Endothelial cell of umbilical vein (primary cell): ENCODE measurements at regions not wholly inside any gene's neighbourhood (a gene's known extent, or its start where the extent isn't known, plus 50 kb on each side); places are given as distances from the start of the nearest gene placed in this dataset.

Experiments used
- BruUV-seq: library from RNA; stranded (reverse); fragments of 400-500 nt; replicated peaks from 2 replicates; lab custom pipeline; 2021; lab: Mats Ljungman, UMichigan
- CTCF ChIA-PET: fragments of 300-600, 350-600 bp; sonication (Branson Sonifier 250); formaldehyde crosslinking; loops from one replicate; lab custom pipeline; 2021; ENCODE audit warnings: antibody characterized with exemption, inconsistent platforms; lab: Charles Lee
- POLR2A ChIA-PET: fragments of 300-600, 350-600 bp; sonication (Branson Sonifier 250); formaldehyde crosslinking; loops from one replicate; lab custom pipeline; 2021; ENCODE audit warnings: antibody characterized with exemption, inconsistent platforms; lab: Charles Lee
- DNase-seq: peaks from one replicate; pipeline ENCODE4 v3.0.0-alpha.2; 2011; ENCODE audit warnings: low read depth, low spot score
- FAIRE-seq: peaks from 2 replicates; lab custom pipeline; 2011; peaks lifted over from hg19 to GRCh38; lab: Jason Lieb, UNC
- H2AFZ ChIP-seq: 2 replicates; pipeline ENCODE4 v1.6.0; 2012; ENCODE audit warnings: low read depth, low read length, control low read depth, inconsistent platforms
- H3K27ac ChIP-seq: 2 replicates; pipeline ENCODE4 v1.5.1; 2011; ENCODE audit warnings: low read depth, mild to moderate bottlenecking, control low read depth, low read length, moderate library complexity; ENCODE audit not compliant: insufficient read depth
- H3K27me3 ChIP-seq, 2 experiments: 2 replicates each; pipeline versions ENCODE4 v1.6.0 to v1.6.1; 2011; ENCODE audit warnings: low read length in 2 of 2, mixed read lengths in 1 of 2; ENCODE audit not compliant: control insufficient read depth in 2 of 2, insufficient read depth in 2 of 2
- H3K36me3 ChIP-seq, 2 experiments: 2 replicates in 1 of 2; 3 replicates in 1 of 2; pipeline ENCODE4 v1.5.1; 2011; ENCODE audit warnings: low read length in 2 of 2, mild to moderate bottlenecking in 1 of 2, moderate library complexity in 1 of 2; ENCODE audit not compliant: control insufficient read depth in 2 of 2, insufficient read depth in 2 of 2; ENCODE audit errors: extremely low read depth in 1 of 2
- H3K4me1 ChIP-seq: 3 replicates; pipeline ENCODE4 v1.5.1; 2011; ENCODE audit warnings: mild to moderate bottlenecking, low read length; ENCODE audit not compliant: control insufficient read depth, insufficient read depth; ENCODE audit errors: extremely low read depth
- H3K4me2 ChIP-seq: 2 replicates; pipeline ENCODE4 v1.6.1; 2011; ENCODE audit warnings: low read length, control low read depth, mixed read lengths; ENCODE audit not compliant: insufficient read depth
- H3K4me3 ChIP-seq, 3 experiments: fragments of 200-600 bp in 1 of 3; sonication (generic), shearing (Covaris generic) in 1 of 3; replicated peaks in 1 of 3; 2 replicates each; pipeline ENCODE4 v1.5.1; 2011 to 2016; ENCODE audit warnings: control low read depth in 3 of 3, low read length in 3 of 3, mild to moderate bottlenecking in 2 of 3, inconsistent platforms in 1 of 3, low read depth in 1 of 3, moderate library complexity in 1 of 3; ENCODE audit not compliant: insufficient read depth in 1 of 3
- H3K79me2 ChIP-seq: 2 replicates; pipeline ENCODE4 v1.6.0; 2012; ENCODE audit warnings: low read length, inconsistent platforms; ENCODE audit not compliant: control insufficient read depth, insufficient read depth
- H3K9ac ChIP-seq: replicated peaks from 2 replicates; pipeline ENCODE3; 2011; ENCODE audit warnings: low read length, control low read depth; ENCODE audit not compliant: insufficient read depth; ENCODE audit errors: extremely low read depth
- H3K9me1 ChIP-seq: replicated peaks from 3 replicates; pipeline ENCODE4 v1.6.0; 2011; ENCODE audit warnings: mild to moderate bottlenecking, low read length; ENCODE audit not compliant: control insufficient read depth, insufficient read depth; ENCODE audit errors: extremely low read depth
- H3K9me3 ChIP-seq: replicated peaks from 2 replicates; pipeline ENCODE4 v1.5.1; 2012; ENCODE audit warnings: low read length, inconsistent platforms; ENCODE audit not compliant: control insufficient read depth, insufficient read depth
- H4K20me1 ChIP-seq: replicated peaks from 2 replicates; pipeline ENCODE3; 2011; ENCODE audit warnings: mild to moderate bottlenecking, low read length; ENCODE audit not compliant: control insufficient read depth, insufficient read depth; ENCODE audit errors: extremely low read depth
- EZH2 ChIP-seq: IDR thresholded peaks from 2 replicates; pipeline ENCODE4 v1.6.1; 2012; ENCODE audit warnings: borderline replicate concordance, low read depth, mild to moderate bottlenecking, moderate library complexity, low read length, inconsistent platforms; ENCODE audit not compliant: severe bottlenecking
- FOS ChIP-seq: IDR thresholded peaks from 2 replicates; pipeline ENCODE4 v1.6.1; 2011; ENCODE audit warnings: mild to moderate bottlenecking, low read length, moderate library complexity, borderline replicate concordance; ENCODE audit not compliant: insufficient read depth
- GATA2 ChIP-seq: IDR thresholded peaks from 2 replicates; pipeline ENCODE4 v1.7.0; 2011; ENCODE audit warnings: low read depth, mild to moderate bottlenecking, moderate library complexity, mixed read lengths, low read length; ENCODE audit not compliant: insufficient read length, insufficient read depth
- JUN ChIP-seq: IDR thresholded peaks from 2 replicates; pipeline ENCODE4 v1.6.1; 2011; ENCODE audit warnings: borderline replicate concordance, low read depth; ENCODE audit not compliant: insufficient read length, insufficient read depth
- MYC ChIP-seq: IDR thresholded peaks from one replicate; pipeline ENCODE4 v1.6.1; 2011; ENCODE audit warnings: mild to moderate bottlenecking, low read depth, low read length
- POLR2A ChIP-seq: IDR thresholded peaks from 2 replicates; pipeline ENCODE4 v1.6.1; 2012; ENCODE audit warnings: low read depth, mild to moderate bottlenecking, control low read depth, low read length
- POLR2AphosphoS5 ChIP-seq: IDR thresholded peaks from 2 replicates; pipeline ENCODE4 v1.6.1; 2012; ENCODE audit warnings: low read depth, mild to moderate bottlenecking, control low read depth, low read length, moderate library complexity; ENCODE audit not compliant: insufficient read depth
- dilution Hi-C: fragments of 300-500 bp; cut with MboI; formaldehyde crosslinking; loops from one replicate; pipeline ENCODE4 v1.15.0; 2019; ENCODE audit warnings: low sequenced_read_pairs; ENCODE audit not compliant: extremely low pct_ligation_motif_present
- intact Hi-C: fragments of 100-400 bp; cut with micrococcal nuclease; formaldehyde crosslinking; loops from one replicate; pipeline ENCODE4 v1.10.0; 2022
- TF ChIP-seq, protein P1 (sequence below): IDR thresholded peaks from 2 replicates; pipeline ENCODE4 v1.6.1; 2011; ENCODE audit not compliant: insufficient read depth, insufficient read length
- TF ChIP-seq, protein P2 (sequence below), 2 donors: IDR thresholded peaks; 1 replicate in 1 of 2; 2 replicates in 1 of 2; pipeline ENCODE4 v1.5.1; 2011; ENCODE audit warnings: low read length in 2 of 2, mild to moderate bottlenecking in 2 of 2, moderate library complexity in 2 of 2, control low read depth in 1 of 2, inconsistent platforms in 1 of 2, low read depth in 1 of 2; ENCODE audit not compliant: insufficient read depth in 1 of 2; ENCODE audit errors: extremely low read depth in 1 of 2

DNA sequence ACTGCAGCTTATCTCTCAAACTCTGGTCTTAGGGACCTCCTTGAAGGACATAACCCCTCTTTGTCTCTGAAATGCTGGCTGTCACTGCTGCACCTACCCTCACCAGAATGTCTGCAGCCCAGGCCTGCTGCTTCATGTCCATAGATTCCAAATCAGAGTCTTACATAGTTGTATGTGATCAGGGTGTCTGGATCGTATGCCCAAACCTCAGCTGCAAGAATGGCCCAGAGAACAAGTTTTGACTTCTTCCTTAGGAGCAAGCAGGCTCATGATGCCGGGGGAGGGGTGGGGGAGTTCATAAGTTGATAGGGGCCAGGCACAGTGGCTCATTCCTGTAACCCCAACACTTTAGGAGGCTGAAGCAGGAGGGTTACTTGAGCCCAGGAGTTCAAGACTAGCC is 55.8 kb upstream of the RMDN2 start:
- H3K27ac ChIP-seq = no peak overlapping the region
- intact Hi-C loops = no loop called here
- dilution Hi-C loops = loop anchor here (25.0 kb wide), 1 partner anchor 457 kb away; no protein-coding TSS in a partner anchor
- no peaks in the 10 kb centered on the region for H3K9me1 ChIP-seq
- no peaks in the 10 kb centered on the region for H3K9me3 ChIP-seq
- FAIRE-seq = no peak
- H3K79me2 ChIP-seq = no peaks in the 10 kb centered on the region
- POLR2A ChIA-PET = no interaction called here
- H4K20me1 ChIP-seq = no peaks in the 10 kb centered on the region
- H3K27me3 ChIP-seq = no peaks in the 10 kb centered on the region
- no peak overlapping the region for H2AFZ ChIP-seq
- H3K4me1 ChIP-seq = peaks cover 9% of the 10 kb centered on the region
- H3K9ac ChIP-seq = no peak overlapping the region
- BruUV-seq = no TSS peak
- TF ChIP-seq POLR2AphosphoS5 (no peak), MYC (no peak), GATA2 (no peak), EZH2 (no peak), JUN (no peak), FOS (no peak), POLR2A (no peak)
- TF ChIP-seq, protein P1, sequence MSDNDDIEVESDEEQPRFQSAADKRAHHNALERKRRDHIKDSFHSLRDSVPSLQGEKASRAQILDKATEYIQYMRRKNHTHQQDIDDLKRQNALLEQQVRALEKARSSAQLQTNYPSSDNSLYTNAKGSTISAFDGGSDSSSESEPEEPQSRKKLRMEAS = no peak
- TF ChIP-seq, protein P2, sequence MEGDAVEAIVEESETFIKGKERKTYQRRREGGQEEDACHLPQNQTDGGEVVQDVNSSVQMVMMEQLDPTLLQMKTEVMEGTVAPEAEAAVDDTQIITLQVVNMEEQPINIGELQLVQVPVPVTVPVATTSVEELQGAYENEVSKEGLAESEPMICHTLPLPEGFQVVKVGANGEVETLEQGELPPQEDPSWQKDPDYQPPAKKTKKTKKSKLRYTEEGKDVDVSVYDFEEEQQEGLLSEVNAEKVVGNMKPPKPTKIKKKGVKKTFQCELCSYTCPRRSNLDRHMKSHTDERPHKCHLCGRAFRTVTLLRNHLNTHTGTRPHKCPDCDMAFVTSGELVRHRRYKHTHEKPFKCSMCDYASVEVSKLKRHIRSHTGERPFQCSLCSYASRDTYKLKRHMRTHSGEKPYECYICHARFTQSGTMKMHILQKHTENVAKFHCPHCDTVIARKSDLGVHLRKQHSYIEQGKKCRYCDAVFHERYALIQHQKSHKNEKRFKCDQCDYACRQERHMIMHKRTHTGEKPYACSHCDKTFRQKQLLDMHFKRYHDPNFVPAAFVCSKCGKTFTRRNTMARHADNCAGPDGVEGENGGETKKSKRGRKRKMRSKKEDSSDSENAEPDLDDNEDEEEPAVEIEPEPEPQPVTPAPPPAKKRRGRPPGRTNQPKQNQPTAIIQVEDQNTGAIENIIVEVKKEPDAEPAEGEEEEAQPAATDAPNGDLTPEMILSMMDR (IDR thresholded peaks at IDR 0.05; ENCODE audit: extremely low read depth in 1 of 2, insufficient read depth in 1 of 2, low read depth in 1 of 2, low read length in 2 of 2) = no peak
- no peaks in the 10 kb centered on the region for H3K36me3 ChIP-seq
- CTCF ChIA-PET = interaction anchor here (1.2 to 3.4 kb wide), 5 partner anchors 8 to 473 kb away, joined by 3 to 21 read pairs (median 4); no protein-coding TSS in a partner anchor
- no peak overlapping the region for H3K4me2 ChIP-seq
- no peak for DNase-seq
- no peak overlapping the region for H3K4me3 ChIP-seq
